ENCODE measurements at regions not wholly inside any gene's neighbourhood (a gene's known extent, or its start where the extent isn't known, plus 50 kb on each side); places are given as distances from the start of the nearest gene placed in this dataset.

- H3K27ac Mint-ChIP-seq: no peak overlapping the region
- peaks cover 5% of the 10 kb centered on the region for H3K4me1 Mint-ChIP-seq
- no peak overlapping the region for H3K4me3 Mint-ChIP-seq
- H3K27me3 Mint-ChIP-seq: no peaks in the 10 kb centered on the region
- H3K36me3 Mint-ChIP-seq (ENCODE audit: low read depth): no peaks in the 10 kb centered on the region
- H3K9me3 Mint-ChIP-seq: peaks cover 5% of the 10 kb centered on the region
- intact Hi-C loops (cut with micrococcal nuclease): no loop called here
- no peak for DNase-seq
These were observed 136.6 kb downstream of the PIK3R1 start for GRCh38 chr5:68352166-68352565.

GRCh38 chr5:68353605-68354004 is 138.0 kb downstream of the PIK3R1 start:
- DNase-seq: no peak
- H3K9me3 Mint-ChIP-seq: no peaks in the 10 kb centered on the region
- no peaks in the 10 kb centered on the region for H3K36me3 Mint-ChIP-seq (ENCODE audit: low read depth)

GRCh38 chr5:68354315-68354714 is 138.8 kb downstream of the PIK3R1 start:
- no peak overlapping the region for H3K27ac Mint-ChIP-seq
- no peaks in the 10 kb centered on the region for H3K9me3 Mint-ChIP-seq
- intact Hi-C loops (cut with micrococcal nuclease): no loop called here

More at GRCh38 chr5:68353605-68354004, 138.0 kb downstream of the PIK3R1 start:
- no peak overlapping the region for H3K27ac Mint-ChIP-seq
- H3K4me3 Mint-ChIP-seq: no peak overlapping the region
- no peaks in the 10 kb centered on the region for H3K27me3 Mint-ChIP-seq
- peaks cover 2% of the 10 kb centered on the region for H3K4me1 Mint-ChIP-seq
- intact Hi-C loops (cut with micrococcal nuclease): no loop called here

GRCh38 chr5:68356216-68356615 is 140.7 kb downstream of the PIK3R1 start:
- no peak overlapping the region for H3K4me3 Mint-ChIP-seq
- no peaks in the 10 kb centered on the region for H3K9me3 Mint-ChIP-seq
- no peaks in the 10 kb centered on the region for H3K36me3 Mint-ChIP-seq (ENCODE audit: low read depth)
- intact Hi-C loops (cut with micrococcal nuclease): no loop called here
- H3K27me3 Mint-ChIP-seq: no peaks in the 10 kb centered on the region
- no peak overlapping the region for H3K27ac Mint-ChIP-seq
- peaks cover 3% of the 10 kb centered on the region for H3K4me1 Mint-ChIP-seq
- no peak for DNase-seq

More at GRCh38 chr5:68354315-68354714, 138.8 kb downstream of the PIK3R1 start:
- no peak for DNase-seq
- Mint-ChIP-seq H3K4me3 (no peak overlapping the region), H3K36me3 (ENCODE audit: low read depth) (no peaks in the 10 kb centered on the region), H3K27me3 (no peaks in the 10 kb centered on the region), H3K4me1 (peaks cover 2% of the 10 kb centered on the region)

- Mint-ChIP-seq H3K36me3 (ENCODE audit: low read depth) (no peaks in the 10 kb centered on the region), H3K27me3 (no peaks in the 10 kb centered on the region), H3K4me3 (no peak overlapping the region), H3K4me1 (peaks cover 3% of the 10 kb centered on the region), H3K9me3 (no peaks in the 10 kb centered on the region), H3K27ac (no peak overlapping the region)
- intact Hi-C loops (cut with micrococcal nuclease): no loop called here
- DNase-seq: no peak
These were observed 141.1 kb downstream of the PIK3R1 start for GRCh38 chr5:68356623-68357022.

GRCh38 chr5:68359699-68360098 is 144.1 kb downstream of the PIK3R1 start:
- peaks cover 9% of the 10 kb centered on the region for H3K27me3 Mint-ChIP-seq
- intact Hi-C loops (cut with micrococcal nuclease): no loop called here
- H3K27ac Mint-ChIP-seq: no peak overlapping the region
- H3K4me3 Mint-ChIP-seq: no peak overlapping the region
- H3K9me3 Mint-ChIP-seq: no peaks in the 10 kb centered on the region
- peaks cover 2% of the 10 kb centered on the region for H3K4me1 Mint-ChIP-seq
- peaks cover 2% of the 10 kb centered on the region for H3K36me3 Mint-ChIP-seq (ENCODE audit: low read depth)
- no peak for DNase-seq

GRCh38 chr5:68362331-68362730 is 146.8 kb downstream of the PIK3R1 start:
- peaks cover 2% of the 10 kb centered on the region for H3K36me3 Mint-ChIP-seq (ENCODE audit: low read depth)
- H3K27me3 Mint-ChIP-seq: peaks cover 9% of the 10 kb centered on the region
- no peak overlapping the region for H3K27ac Mint-ChIP-seq
- DNase-seq: no peak
- no peak overlapping the region for H3K4me3 Mint-ChIP-seq
- H3K9me3 Mint-ChIP-seq: peaks cover 10% of the 10 kb centered on the region
- peaks cover 5% of the 10 kb centered on the region for H3K4me1 Mint-ChIP-seq
- intact Hi-C loops (cut with micrococcal nuclease): no loop called here

GRCh38 chr5:68365889-68366288 is 150.3 kb downstream of the PIK3R1 start:
- peaks cover 9% of the 10 kb centered on the region for H3K27me3 Mint-ChIP-seq
- H3K4me1 Mint-ChIP-seq: peaks cover 30% of the 10 kb centered on the region
- intact Hi-C loops (cut with micrococcal nuclease): no loop called here
- no peak overlapping the region for H3K27ac Mint-ChIP-seq
- H3K36me3 Mint-ChIP-seq (ENCODE audit: low read depth): peaks cover 4% of the 10 kb centered on the region
- no peak for DNase-seq
- H3K9me3 Mint-ChIP-seq: peaks cover 19% of the 10 kb centered on the region
- no peak overlapping the region for H3K4me3 Mint-ChIP-seq

GRCh38 chr5:68367287-68367686 is 151.7 kb downstream of the PIK3R1 start:
- Mint-ChIP-seq H3K9me3 (peaks cover 19% of the 10 kb centered on the region), H3K27ac (no peak overlapping the region), H3K4me1 (peaks cover 39% of the 10 kb centered on the region), H3K27me3 (peaks cover 6% of the 10 kb centered on the region), H3K36me3 (ENCODE audit: low read depth) (peaks cover 4% of the 10 kb centered on the region), H3K4me3 (no peak overlapping the region)
- DNase-seq: no peak
- intact Hi-C loops (cut with micrococcal nuclease): no loop called here

- intact Hi-C loops (cut with micrococcal nuclease): loop anchor here (2.0 kb wide), 2 partner anchors 39 to 97 kb away; no protein-coding TSS in a partner anchor
These were observed 152.2 kb downstream of the PIK3R1 start for GRCh38 chr5:68367717-68368116.

GRCh38 chr5:68368311-68369022 is 152.9 kb downstream of the PIK3R1 start:
- H3K4me3 Mint-ChIP-seq: peak overlapping the region; percentile 59
- intact Hi-C loops (cut with micrococcal nuclease): loop anchor here (1.0 to 2.0 kb wide), 6 partner anchors 13 to 96 kb away; no protein-coding TSS in a partner anchor
- DNase-seq: no peak
- peaks cover 1% of the 10 kb centered on the region for H3K27me3 Mint-ChIP-seq
- peak overlapping the region; percentile 80 for H3K27ac Mint-ChIP-seq
- peaks cover 40% of the 10 kb centered on the region for H3K4me1 Mint-ChIP-seq
- H3K9me3 Mint-ChIP-seq: peaks cover 23% of the 10 kb centered on the region
- H3K36me3 Mint-ChIP-seq (ENCODE audit: low read depth): peaks cover 2% of the 10 kb centered on the region

More at GRCh38 chr5:68367717-68368116, 152.2 kb downstream of the PIK3R1 start:
- Mint-ChIP-seq H3K27ac (no peak overlapping the region), H3K4me3 (no peak overlapping the region), H3K4me1 (peaks cover 40% of the 10 kb centered on the region), H3K9me3 (peaks cover 19% of the 10 kb centered on the region), H3K27me3 (peaks cover 3% of the 10 kb centered on the region), H3K36me3 (ENCODE audit: low read depth) (peaks cover 2% of the 10 kb centered on the region)
- no peak for DNase-seq

- H3K36me3 Mint-ChIP-seq (ENCODE audit: low read depth): peaks cover 2% of the 10 kb centered on the region
- H3K4me3 Mint-ChIP-seq: peak overlapping the region; percentile 59
- intact Hi-C loops (cut with micrococcal nuclease): loop anchor here (1.0 to 2.0 kb wide), 6 partner anchors 12 to 96 kb away; no protein-coding TSS in a partner anchor
- H3K27ac Mint-ChIP-seq: peak overlapping the region; percentile 80
- H3K9me3 Mint-ChIP-seq: peaks cover 24% of the 10 kb centered on the region
- no peaks in the 10 kb centered on the region for H3K27me3 Mint-ChIP-seq
- H3K4me1 Mint-ChIP-seq: peaks cover 40% of the 10 kb centered on the region
- no peak for DNase-seq
These were observed 153.4 kb downstream of the PIK3R1 start for GRCh38 chr5:68369023-68369359.

GRCh38 chr5:68369457-68370125 is 154.0 kb downstream of the PIK3R1 start:
- intact Hi-C loops (cut with micrococcal nuclease): loop anchor here (1.0 to 10.0 kb wide), 7 partner anchors 12 to 1335 kb away; no protein-coding TSS in a partner anchor
- H3K4me1 Mint-ChIP-seq: peaks cover 40% of the 10 kb centered on the region
- peak; percentile 90 for DNase-seq
- H3K4me3 Mint-ChIP-seq: peak overlapping the region; percentile 69
- no peaks in the 10 kb centered on the region for H3K27me3 Mint-ChIP-seq
- peaks cover 24% of the 10 kb centered on the region for H3K9me3 Mint-ChIP-seq
- peaks cover 2% of the 10 kb centered on the region for H3K36me3 Mint-ChIP-seq (ENCODE audit: low read depth)
- H3K27ac Mint-ChIP-seq: peak overlapping the region; percentile 77

GRCh38 chr5:68370196-68370595 is 154.6 kb downstream of the PIK3R1 start:
- H3K27me3 Mint-ChIP-seq: peaks cover 1% of the 10 kb centered on the region
- H3K9me3 Mint-ChIP-seq: peaks cover 24% of the 10 kb centered on the region
- peak overlapping the region; percentile 69 for H3K4me3 Mint-ChIP-seq
- peaks cover 42% of the 10 kb centered on the region for H3K4me1 Mint-ChIP-seq
- no peak for DNase-seq
- peaks cover 2% of the 10 kb centered on the region for H3K36me3 Mint-ChIP-seq (ENCODE audit: low read depth)
- peak overlapping the region; percentile 77 for H3K27ac Mint-ChIP-seq
- intact Hi-C loops (cut with micrococcal nuclease): loop anchor here (10.0 kb wide), 1 partner anchor 1335 kb away; no protein-coding TSS in a partner anchor
